ENCODE measurements at regions not wholly inside any gene's neighbourhood (a gene's known extent, or its start where the extent isn't known, plus 50 kb on each side); places are given as distances from the start of the nearest gene placed in this dataset.
"Not testable (repeated sequence)": the region's sequence is repeated elsewhere in the genome, so short reads cannot be mapped to it uniquely, and the experiment has no call there.

- WGBS: 14% methylated on average over 5 of the region's 5 CpGs
- no peak overlapping the region for H3K27ac ChIP-seq (ENCODE audit: low read depth in 1 of 2, low read length in 1 of 2)
- DNase-seq (ENCODE audit: low read depth in 6 of 9, low spot score in 9 of 9): no peak
- no peaks in the 10 kb centered on the region for H3K36me3 ChIP-seq (ENCODE audit: control insufficient read depth in 2 of 2, insufficient read depth in 2 of 2, low read length in 1 of 2)
- H3K27me3 ChIP-seq (ENCODE audit: control insufficient read depth in 2 of 2, insufficient read depth in 1 of 2, low read length in 1 of 2): no peaks in the 10 kb centered on the region
- H3K4me1 ChIP-seq (ENCODE audit: control insufficient read depth in 2 of 2, insufficient read depth in 2 of 2, low read length in 2 of 2): no peaks in the 10 kb centered on the region
- H3K9me3 ChIP-seq (ENCODE audit: control insufficient read depth in 2 of 2, insufficient read depth in 1 of 2, low read length in 1 of 2): peaks cover 0 to 2% of the 10 kb centered on the region in 2 donors
- H3K4me3 ChIP-seq (ENCODE audit: low read length in 2 of 2): no peak overlapping the region
These were observed 417.8 kb upstream of the SPHKAP start for GRCh38 chr2:228599297-228599696.

- H3K36me3 ChIP-seq (ENCODE audit: control insufficient read depth in 2 of 2, insufficient read depth in 2 of 2, low read length in 1 of 2): no peaks in the 10 kb centered on the region
- no peak overlapping the region for H3K27ac ChIP-seq (ENCODE audit: low read depth in 1 of 2, low read length in 1 of 2)
- no peak overlapping the region for H3K4me3 ChIP-seq (ENCODE audit: low read length in 2 of 2)
- H3K4me1 ChIP-seq (ENCODE audit: control insufficient read depth in 2 of 2, insufficient read depth in 2 of 2, low read length in 2 of 2): no peaks in the 10 kb centered on the region
- H3K27me3 ChIP-seq (ENCODE audit: control insufficient read depth in 2 of 2, insufficient read depth in 1 of 2, low read length in 1 of 2): no peaks in the 10 kb centered on the region
- no peak for DNase-seq (ENCODE audit: low read depth in 6 of 9, low spot score in 9 of 9)
- WGBS: 0% methylated on average over 1 of the region's 1 CpG
- peaks cover 0 to 2% of the 10 kb centered on the region in 2 donors for H3K9me3 ChIP-seq (ENCODE audit: control insufficient read depth in 2 of 2, insufficient read depth in 1 of 2, low read length in 1 of 2)
These were observed 415.5 kb upstream of the SPHKAP start for GRCh38 chr2:228597032-228597431.

- 80% methylated on average over 2 of the region's 2 CpGs for WGBS
These were observed 412.5 kb upstream of the SPHKAP start for GRCh38 chr2:228594012-228594411.

GRCh38 chr2:228592925-228593324, 411.4 kb upstream of the SPHKAP start:
- DNase-seq (ENCODE audit: low read depth in 6 of 9, low spot score in 9 of 9): no peak
- no peaks in the 10 kb centered on the region for H3K27me3 ChIP-seq (ENCODE audit: control insufficient read depth in 2 of 2, insufficient read depth in 1 of 2, low read length in 1 of 2)
- no peaks in the 10 kb centered on the region for H3K36me3 ChIP-seq (ENCODE audit: control insufficient read depth in 2 of 2, insufficient read depth in 2 of 2, low read length in 1 of 2)
- H3K4me3 ChIP-seq (ENCODE audit: low read length in 2 of 2): no peak overlapping the region
- WGBS: 74% methylated on average over 4 of the region's 4 CpGs
- H3K27ac ChIP-seq (ENCODE audit: low read depth in 1 of 2, low read length in 1 of 2): no peak overlapping the region
- H3K4me1 ChIP-seq (ENCODE audit: control insufficient read depth in 2 of 2, insufficient read depth in 2 of 2, low read length in 2 of 2): no peaks in the 10 kb centered on the region
- peaks cover 0 to 2% of the 10 kb centered on the region in 2 donors for H3K9me3 ChIP-seq (ENCODE audit: control insufficient read depth in 2 of 2, insufficient read depth in 1 of 2, low read length in 1 of 2)

More at GRCh38 chr2:228594012-228594411, 412.5 kb upstream of the SPHKAP start:
- Histone ChIP-seq H3K4me1 (ENCODE audit: control insufficient read depth in 2 of 2, insufficient read depth in 2 of 2, low read length in 2 of 2) (no peaks in the 10 kb centered on the region), H3K27me3 (ENCODE audit: control insufficient read depth in 2 of 2, insufficient read depth in 1 of 2, low read length in 1 of 2) (no peaks in the 10 kb centered on the region), H3K36me3 (ENCODE audit: control insufficient read depth in 2 of 2, insufficient read depth in 2 of 2, low read length in 1 of 2) (no peaks in the 10 kb centered on the region), H3K9me3 (ENCODE audit: control insufficient read depth in 2 of 2, insufficient read depth in 1 of 2, low read length in 1 of 2) (peaks cover 0 to 2% of the 10 kb centered on the region in 2 donors), H3K4me3 (ENCODE audit: low read length in 2 of 2) (no peak overlapping the region), H3K27ac (ENCODE audit: low read depth in 1 of 2, low read length in 1 of 2) (no peak overlapping the region)
- no peak for DNase-seq (ENCODE audit: low read depth in 6 of 9, low spot score in 9 of 9)

GRCh38 chr2:228590681-228591080, 409.2 kb upstream of the SPHKAP start:
- H3K36me3 ChIP-seq (ENCODE audit: control insufficient read depth in 2 of 2, insufficient read depth in 2 of 2, low read length in 1 of 2): no peaks in the 10 kb centered on the region
- H3K27ac ChIP-seq (ENCODE audit: low read depth in 1 of 2, low read length in 1 of 2): no peak overlapping the region
- H3K4me3 ChIP-seq (ENCODE audit: low read length in 2 of 2): no peak overlapping the region
- no peaks in the 10 kb centered on the region for H3K9me3 ChIP-seq (ENCODE audit: control insufficient read depth in 2 of 2, insufficient read depth in 1 of 2, low read length in 1 of 2)
- no peaks in the 10 kb centered on the region for H3K27me3 ChIP-seq (ENCODE audit: control insufficient read depth in 2 of 2, insufficient read depth in 1 of 2, low read length in 1 of 2)
- WGBS: 92% methylated on average over 2 of the region's 2 CpGs
- DNase-seq (ENCODE audit: low read depth in 6 of 9, low spot score in 9 of 9): no peak
- H3K4me1 ChIP-seq (ENCODE audit: control insufficient read depth in 2 of 2, insufficient read depth in 2 of 2, low read length in 2 of 2): no peaks in the 10 kb centered on the region

- DNase-seq (ENCODE audit: low read depth in 6 of 9, low spot score in 9 of 9): no peak
- Histone ChIP-seq H3K9me3 (ENCODE audit: control insufficient read depth in 2 of 2, insufficient read depth in 1 of 2, low read length in 1 of 2) (no peaks in the 10 kb centered on the region), H3K4me3 (ENCODE audit: low read length in 2 of 2) (no peak overlapping the region), H3K4me1 (ENCODE audit: control insufficient read depth in 2 of 2, insufficient read depth in 2 of 2, low read length in 2 of 2) (no peaks in the 10 kb centered on the region), H3K27ac (ENCODE audit: low read depth in 1 of 2, low read length in 1 of 2) (no peak overlapping the region), H3K27me3 (ENCODE audit: control insufficient read depth in 2 of 2, insufficient read depth in 1 of 2, low read length in 1 of 2) (no peaks in the 10 kb centered on the region), H3K36me3 (ENCODE audit: control insufficient read depth in 2 of 2, insufficient read depth in 2 of 2, low read length in 1 of 2) (no peaks in the 10 kb centered on the region)
- WGBS: 80% methylated on average over 4 of the region's 4 CpGs
These were observed 407.6 kb upstream of the SPHKAP start for GRCh38 chr2:228589115-228589514.

GRCh38 chr2:228581731-228582130, 400.2 kb upstream of the SPHKAP start:
- H3K27me3 ChIP-seq (ENCODE audit: control insufficient read depth in 2 of 2, insufficient read depth in 1 of 2, low read length in 1 of 2): no peaks in the 10 kb centered on the region
- H3K36me3 ChIP-seq (ENCODE audit: control insufficient read depth in 2 of 2, insufficient read depth in 2 of 2, low read length in 1 of 2): no peaks in the 10 kb centered on the region
- no peak for DNase-seq (ENCODE audit: low read depth in 6 of 9, low spot score in 9 of 9)
- no peak overlapping the region for H3K4me3 ChIP-seq (ENCODE audit: low read length in 2 of 2)
- no peaks in the 10 kb centered on the region for H3K9me3 ChIP-seq (ENCODE audit: control insufficient read depth in 2 of 2, insufficient read depth in 1 of 2, low read length in 1 of 2)
- H3K27ac ChIP-seq (ENCODE audit: low read depth in 1 of 2, low read length in 1 of 2): no peak overlapping the region
- H3K4me1 ChIP-seq (ENCODE audit: control insufficient read depth in 2 of 2, insufficient read depth in 2 of 2, low read length in 2 of 2): no peaks in the 10 kb centered on the region

GRCh38 chr2:228575897-228576296, 394.4 kb upstream of the SPHKAP start:
- no peaks in the 10 kb centered on the region for H3K27me3 ChIP-seq (ENCODE audit: control insufficient read depth in 2 of 2, insufficient read depth in 1 of 2, low read length in 1 of 2)
- 93% methylated on average over 1 of the region's 1 CpG for WGBS

GRCh38 chr2:228568275-228568674, 386.8 kb upstream of the SPHKAP start:
- not testable (repeated sequence) for H3K9me3 ChIP-seq (ENCODE audit: control insufficient read depth in 2 of 2, insufficient read depth in 1 of 2, low read length in 1 of 2); H3K4me3 ChIP-seq (ENCODE audit: low read length in 2 of 2); H3K4me1 ChIP-seq (ENCODE audit: control insufficient read depth in 2 of 2, insufficient read depth in 2 of 2, low read length in 2 of 2); DNase-seq (ENCODE audit: low read depth in 6 of 9, low spot score in 9 of 9); H3K36me3 ChIP-seq (ENCODE audit: control insufficient read depth in 2 of 2, insufficient read depth in 2 of 2, low read length in 1 of 2); H3K27me3 ChIP-seq (ENCODE audit: control insufficient read depth in 2 of 2, insufficient read depth in 1 of 2, low read length in 1 of 2); H3K27ac ChIP-seq (ENCODE audit: low read depth in 1 of 2, low read length in 1 of 2)
- WGBS: 92% methylated on average over 28 of the region's 28 CpGs

More at GRCh38 chr2:228575897-228576296, 394.4 kb upstream of the SPHKAP start:
- H3K4me3 ChIP-seq (ENCODE audit: low read length in 2 of 2): no peak overlapping the region
- H3K4me1 ChIP-seq (ENCODE audit: control insufficient read depth in 2 of 2, insufficient read depth in 2 of 2, low read length in 2 of 2): no peaks in the 10 kb centered on the region
- H3K27ac ChIP-seq (ENCODE audit: low read depth in 1 of 2, low read length in 1 of 2): no peak overlapping the region
- DNase-seq (ENCODE audit: low read depth in 6 of 9, low spot score in 9 of 9): no peak
- H3K36me3 ChIP-seq (ENCODE audit: control insufficient read depth in 2 of 2, insufficient read depth in 2 of 2, low read length in 1 of 2): no peaks in the 10 kb centered on the region
- H3K9me3 ChIP-seq (ENCODE audit: control insufficient read depth in 2 of 2, insufficient read depth in 1 of 2, low read length in 1 of 2): no peaks in the 10 kb centered on the region

- Histone ChIP-seq H3K36me3 (ENCODE audit: control insufficient read depth in 2 of 2, insufficient read depth in 2 of 2, low read length in 1 of 2) (no peaks in the 10 kb centered on the region), H3K4me3 (ENCODE audit: low read length in 2 of 2) (no peak overlapping the region), H3K27me3 (ENCODE audit: control insufficient read depth in 2 of 2, insufficient read depth in 1 of 2, low read length in 1 of 2) (no peaks in the 10 kb centered on the region), H3K9me3 (ENCODE audit: control insufficient read depth in 2 of 2, insufficient read depth in 1 of 2, low read length in 1 of 2) (peaks cover 0 to 8% of the 10 kb centered on the region in 2 donors), H3K4me1 (ENCODE audit: control insufficient read depth in 2 of 2, insufficient read depth in 2 of 2, low read length in 2 of 2) (no peaks in the 10 kb centered on the region), H3K27ac (ENCODE audit: low read depth in 1 of 2, low read length in 1 of 2) (no peak overlapping the region)
- no peak for DNase-seq (ENCODE audit: low read depth in 6 of 9, low spot score in 9 of 9)
- 94% methylated on average over 6 of the region's 6 CpGs for WGBS
These were observed 380.3 kb upstream of the SPHKAP start for GRCh38 chr2:228561816-228562215.
